HG03432 (cell line): ENCODE measurements at regions not wholly inside any gene's neighbourhood (a gene's known extent, or its start where the extent isn't known, plus 50 kb on each side); places are given as distances from the start of the nearest gene placed in this dataset.
A peak's percentile ranks its signal among the peaks of the same experiment; 100 is the strongest.

Source experiments
- ATAC-seq: cut with Tn5 transposase; IDR thresholded peaks from one replicate; pipeline ENCODE4 v1.9.1; 2021; ENCODE audit warnings: mild to moderate bottlenecking, moderate library complexity; ENCODE audit not compliant: unreplicated experiment

DNA sequence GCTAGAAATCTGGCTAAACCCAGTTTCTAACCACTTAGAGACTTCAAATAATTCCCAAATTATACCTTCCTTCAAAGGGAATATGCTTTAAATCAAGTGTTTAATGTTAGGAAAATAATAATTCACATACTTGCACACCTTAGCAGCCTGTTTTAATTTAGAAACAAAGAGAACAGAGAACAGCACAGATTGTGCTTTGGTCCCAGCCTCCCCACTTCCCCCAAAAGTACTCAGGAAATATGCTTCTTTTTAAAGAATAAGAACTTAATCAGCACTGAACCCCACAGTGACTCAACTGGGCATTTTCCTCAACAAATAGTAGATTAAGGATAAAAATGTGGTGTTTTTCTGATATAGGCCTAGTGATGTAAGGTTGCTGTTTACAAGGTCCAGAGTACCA is 295.8 kb downstream of the GBA3 start:
- ATAC-seq = no peak

DNA sequence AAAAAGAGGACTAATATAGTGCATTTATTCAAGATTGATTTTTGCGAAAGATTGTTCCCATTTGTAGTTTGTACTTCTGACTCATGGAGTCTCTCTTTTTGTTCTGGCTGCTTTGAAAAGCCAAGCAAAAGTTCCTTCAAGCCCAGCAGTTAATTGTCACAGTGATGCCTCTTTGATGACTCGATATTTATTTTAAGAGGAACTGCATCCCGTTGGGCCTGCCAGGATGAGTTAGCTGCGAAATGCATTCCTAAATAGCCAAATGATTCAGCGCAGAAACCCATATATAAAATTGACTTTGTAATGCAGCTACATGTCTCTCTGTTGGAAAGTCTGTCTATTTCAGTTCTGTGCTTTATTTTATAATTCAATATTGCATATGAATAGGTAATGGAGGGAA is 295.1 kb downstream of the GBA3 start:
- no peak for ATAC-seq

GRCh38 chr4:22986881-22987280 is 294.1 kb downstream of the GBA3 start:
- no peak for ATAC-seq

- ATAC-seq = no peak
Measured at GRCh38 chr4:22986262-22986661, 293.5 kb downstream of the GBA3 start.

DNA sequence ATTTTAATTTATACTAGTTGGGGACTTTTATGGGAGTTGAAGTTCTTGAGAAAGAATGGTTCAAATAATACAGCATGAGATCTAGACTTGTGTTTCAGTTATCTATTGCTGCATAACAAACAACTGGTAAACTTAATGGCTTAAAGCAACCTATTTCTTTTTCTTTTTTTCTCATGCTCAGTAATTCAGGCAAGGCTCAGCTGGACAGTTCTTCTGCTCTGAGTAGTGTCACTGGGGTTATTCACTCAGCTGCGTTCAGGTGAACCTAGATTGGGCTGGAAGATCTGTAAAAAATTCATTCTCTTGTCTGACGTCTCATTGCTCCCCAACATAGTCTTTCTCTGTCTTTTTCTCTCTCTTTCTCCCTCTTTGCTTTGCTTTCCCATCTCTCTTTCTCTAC is 291.7 kb downstream of the GBA3 start:
- ATAC-seq = no peak

DNA sequence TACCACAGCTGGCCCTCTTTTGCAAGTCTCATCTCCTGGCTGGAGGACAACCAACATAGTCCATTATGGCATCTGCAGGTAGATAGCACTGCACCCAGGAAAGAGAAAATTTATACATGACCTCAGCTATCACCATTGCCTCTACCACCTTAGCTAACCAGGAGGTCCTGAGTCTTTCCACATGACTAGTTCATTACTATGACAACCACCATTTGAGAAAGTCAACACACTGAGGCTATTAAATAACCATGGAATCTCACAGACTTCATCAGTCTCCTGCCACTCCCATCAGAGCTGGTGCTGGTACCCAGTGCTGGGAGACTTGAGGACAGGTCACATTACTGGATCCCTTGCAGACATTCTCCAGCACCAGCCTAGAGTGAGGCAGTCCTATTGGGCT is 285.9 kb downstream of the GBA3 start:
- ATAC-seq = no peak

GRCh38 chr4:22970665-22971064 is 277.9 kb downstream of the GBA3 start:
- no peak for ATAC-seq

DNA sequence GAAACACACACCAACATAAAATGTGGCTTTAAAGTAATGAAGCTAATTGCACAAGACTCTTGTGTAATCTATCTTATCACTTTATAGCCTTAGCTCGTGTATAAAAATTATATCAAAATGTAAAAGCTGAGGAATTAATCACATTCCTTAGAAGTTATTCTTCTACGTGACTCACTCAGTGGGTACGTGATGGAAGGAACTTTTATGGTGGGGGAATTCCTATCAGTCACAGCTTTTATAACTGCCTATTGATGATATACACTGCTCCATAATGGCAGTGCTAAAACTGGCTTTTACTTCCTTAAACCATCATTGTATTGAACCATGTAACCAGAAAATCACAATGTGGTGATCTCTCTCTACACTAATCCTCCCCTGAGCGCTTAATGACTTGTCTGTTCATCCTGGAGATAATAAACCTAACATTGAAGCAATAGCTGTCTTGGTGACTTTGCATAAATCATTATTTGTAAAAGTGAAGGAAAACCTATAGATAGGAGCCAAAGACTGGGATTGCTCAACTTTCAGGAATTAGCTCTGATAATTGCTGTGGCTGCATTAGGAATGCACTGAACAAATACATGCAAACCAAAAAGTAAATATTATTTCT is 276.7 kb downstream of the GBA3 start:
- no peak for ATAC-seq

GRCh38 chr4:22962295-22962694 is 269.6 kb downstream of the GBA3 start:
- ATAC-seq = no peak

- ATAC-seq = no peak
Measured at GRCh38 chr4:22959483-22959882, 266.7 kb downstream of the GBA3 start.

GRCh38 chr4:22957774-22958309 is 265.1 kb downstream of the GBA3 start:
- ATAC-seq = no peak

- no peak for ATAC-seq
Measured at GRCh38 chr4:22949161-22949855, 256.6 kb downstream of the GBA3 start.

DNA sequence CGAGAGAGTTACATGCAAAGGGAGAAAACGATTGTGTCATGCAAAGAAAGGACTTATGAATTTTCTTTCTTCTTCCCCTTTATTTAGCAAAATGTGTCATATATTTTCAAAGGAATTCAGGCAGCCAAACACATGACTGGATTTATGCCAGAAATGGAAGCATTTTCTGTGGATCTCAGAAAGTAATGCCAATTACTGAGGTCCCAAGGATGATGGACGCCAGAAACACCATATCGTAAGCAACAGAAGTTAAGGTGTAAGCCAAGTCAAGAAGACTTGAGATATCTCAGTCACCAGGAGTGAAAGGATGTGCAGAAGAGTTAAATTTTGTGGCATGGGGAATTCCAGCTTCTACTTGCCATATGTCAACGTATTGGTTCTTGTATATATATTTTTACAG is 255.1 kb downstream of the GBA3 start:
- ATAC-seq = no peak

DNA sequence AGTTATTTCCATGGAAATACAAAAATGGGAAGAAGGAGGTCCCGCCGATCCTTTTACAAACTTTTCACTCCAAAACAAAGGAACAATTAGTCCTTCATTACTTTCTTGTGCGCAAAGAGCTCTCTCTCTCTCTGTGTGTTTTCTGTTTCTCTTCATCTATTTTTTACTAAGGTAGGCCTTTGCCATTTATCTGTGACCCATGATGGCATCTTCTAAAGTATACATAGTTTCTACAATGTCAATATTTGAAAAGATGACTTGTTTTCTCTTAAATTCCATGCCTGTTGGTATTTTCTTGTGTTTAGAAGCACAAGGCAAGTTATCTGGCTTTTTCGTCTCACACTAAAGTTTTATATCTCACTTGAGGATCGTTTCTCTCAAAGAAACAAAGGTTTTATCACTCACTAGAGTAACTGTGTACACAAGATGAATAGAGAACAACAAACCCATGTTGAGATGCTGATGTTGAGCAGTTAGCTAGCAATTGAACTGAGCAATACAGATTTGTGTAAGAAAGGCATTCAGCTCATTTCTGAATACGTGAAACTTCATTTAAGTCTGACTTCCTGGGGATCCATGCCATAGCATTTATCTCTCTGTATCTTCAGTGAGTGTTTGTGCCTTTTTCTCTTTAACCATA is 250.3 kb downstream of the GBA3 start:
- ATAC-seq = no peak

DNA sequence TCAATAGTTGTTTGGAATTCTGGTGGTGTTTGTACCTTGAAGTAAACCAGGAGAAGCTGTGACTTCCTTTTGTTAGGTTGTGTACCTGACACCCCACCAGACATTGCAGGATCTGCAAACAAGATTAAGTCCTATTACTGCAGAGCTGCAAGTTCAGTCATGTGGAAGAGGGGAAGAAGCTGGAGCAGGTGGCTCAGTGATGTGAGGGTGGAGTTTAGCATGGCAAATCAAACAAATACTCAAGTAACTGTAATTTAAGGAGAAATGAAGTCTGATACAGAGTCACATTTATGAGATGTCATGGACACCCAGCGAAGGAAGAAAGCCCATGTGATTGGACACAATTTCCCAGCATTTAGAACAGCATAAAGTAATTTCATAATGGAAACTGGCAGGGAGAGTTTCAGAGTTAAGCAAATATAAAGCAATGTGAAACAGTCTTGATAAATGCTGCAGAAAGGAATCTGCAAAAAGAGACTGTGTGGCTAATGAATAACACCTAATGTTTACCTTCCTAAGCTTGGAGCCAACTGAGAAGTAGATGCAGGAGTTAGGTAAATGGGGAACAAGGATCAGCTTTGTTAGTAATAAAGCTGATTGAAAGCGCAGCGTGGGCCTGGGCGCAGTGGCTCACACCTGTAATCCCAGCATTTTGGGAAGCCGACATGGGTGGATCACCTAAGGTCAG is 249.1 kb downstream of the GBA3 start:
- ATAC-seq = no peak

GRCh38 chr4:22932326-22932725 is 239.6 kb downstream of the GBA3 start:
- no peak for ATAC-seq

DNA sequence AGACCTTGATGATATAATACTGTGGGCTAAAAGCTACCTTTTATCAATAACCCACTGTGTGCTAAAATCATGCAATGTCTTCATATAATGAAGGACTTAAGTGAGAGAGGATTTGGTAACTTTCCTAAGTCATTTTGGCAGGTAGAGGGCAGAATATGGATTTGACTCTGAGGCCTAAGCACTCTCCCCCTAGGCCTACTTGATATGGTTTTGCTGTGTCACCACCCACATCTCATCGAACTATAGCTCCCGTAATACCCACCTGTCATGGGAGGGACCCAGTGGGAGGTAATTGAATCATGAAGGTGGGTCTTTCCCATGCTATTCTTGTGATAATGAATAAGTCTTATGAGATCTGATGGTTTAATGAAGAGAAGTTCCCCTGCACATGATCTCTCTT is 229.7 kb downstream of the GBA3 start:
- no peak for ATAC-seq

- ATAC-seq = no peak
Measured at GRCh38 chr4:22921936-22922335, 229.2 kb downstream of the GBA3 start.

- peak; percentile 55 for ATAC-seq
Measured at GRCh38 chr4:22911285-22911684, 218.5 kb downstream of the GBA3 start.

- ATAC-seq = no peak
Measured at GRCh38 chr4:22910200-22910599, 217.5 kb downstream of the GBA3 start.

GRCh38 chr4:22906045-22906444 is 213.3 kb downstream of the GBA3 start:
- no peak for ATAC-seq

DNA sequence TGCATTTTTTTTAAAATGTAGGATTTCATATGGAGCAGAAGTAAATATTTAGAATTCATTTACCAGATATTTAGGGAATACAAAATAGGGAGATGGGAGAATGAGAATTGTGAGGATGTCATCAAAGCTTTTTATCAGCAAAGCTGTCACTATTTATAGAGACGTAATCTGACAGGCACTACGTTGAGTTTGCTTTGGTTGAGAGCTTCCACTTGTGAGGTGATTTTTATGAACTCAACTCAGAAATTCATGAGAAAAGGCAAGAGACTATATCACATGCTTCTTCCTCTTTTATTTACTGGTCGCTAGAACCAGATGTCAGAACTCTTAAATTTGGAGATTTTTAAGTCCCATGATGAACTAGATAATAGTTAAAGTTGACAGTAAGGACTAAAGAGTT is 211.2 kb downstream of the GBA3 start:
- ATAC-seq = no peak
